NCI-H2107 treated with DMSO at 0.1 percent for 48 hours (cell line): ENCODE measurements at regions not wholly inside any gene's neighbourhood (a gene's known extent, or its start where the extent isn't known, plus 50 kb on each side); places are given as distances from the start of the nearest gene placed in this dataset.

Experiments used
- DNase-seq: peaks from one replicate; lab custom pipeline; 2025; ENCODE audit not compliant: unreplicated experiment; lab: John Stamatoyannopoulos, UW

- no peak for DNase-seq
Observed at GRCh38 chr21:27505516-27505915, 538.6 kb upstream of the ADAMTS5 start.

- no peak for DNase-seq
Observed at GRCh38 chr21:27502801-27503200, 535.9 kb upstream of the ADAMTS5 start.

GRCh38 chr21:27498025-27498424 is 531.1 kb upstream of the ADAMTS5 start:
- no peak for DNase-seq

- DNase-seq: no peak
Observed at GRCh38 chr21:27495836-27496235, 528.9 kb upstream of the ADAMTS5 start.

- no peak for DNase-seq
Observed at GRCh38 chr21:27493542-27493941, 526.7 kb upstream of the ADAMTS5 start.

GRCh38 chr21:27487676-27488075 is 520.8 kb upstream of the ADAMTS5 start:
- DNase-seq: no peak

GRCh38 chr21:27480841-27481261 is 514.0 kb upstream of the ADAMTS5 start:
- no peak for DNase-seq

- no peak for DNase-seq
Observed at GRCh38 chr21:27477296-27477695, 510.4 kb upstream of the ADAMTS5 start.

GRCh38 chr21:27476696-27477095 is 509.8 kb upstream of the ADAMTS5 start:
- DNase-seq: no peak

GRCh38 chr21:27475363-27475955 is 508.6 kb upstream of the ADAMTS5 start:
- no peak for DNase-seq

GRCh38 chr21:27467366-27467765 is 500.5 kb upstream of the ADAMTS5 start:
- DNase-seq: no peak

- DNase-seq: no peak
Observed at GRCh38 chr21:27466140-27466539, 499.3 kb upstream of the ADAMTS5 start.

GRCh38 chr21:27464648-27465047 is 497.8 kb upstream of the ADAMTS5 start:
- no peak for DNase-seq

GRCh38 chr21:27462726-27463125 is 495.8 kb upstream of the ADAMTS5 start:
- DNase-seq: no peak

GRCh38 chr21:27454234-27454633 is 487.3 kb upstream of the ADAMTS5 start:
- DNase-seq: no peak

- DNase-seq: no peak
Observed at GRCh38 chr21:27451116-27451515, 484.2 kb upstream of the ADAMTS5 start.

- DNase-seq: no peak
Observed at GRCh38 chr21:27450216-27450615, 483.3 kb upstream of the ADAMTS5 start.

GRCh38 chr21:27448960-27449359 is 482.1 kb upstream of the ADAMTS5 start:
- DNase-seq: no peak

GRCh38 chr21:27447843-27448242 is 481.0 kb upstream of the ADAMTS5 start:
- DNase-seq: no peak

GRCh38 chr21:27429710-27430341 is 462.9 kb upstream of the ADAMTS5 start:
- no peak for DNase-seq

- no peak for DNase-seq
Observed at GRCh38 chr21:27426196-27426595, 459.3 kb upstream of the ADAMTS5 start.

GRCh38 chr21:27425574-27425973 is 458.7 kb upstream of the ADAMTS5 start:
- no peak for DNase-seq

- no peak for DNase-seq
Observed at GRCh38 chr21:27425172-27425571, 458.3 kb upstream of the ADAMTS5 start.
